ENCODE measurements at regions not wholly inside any gene's neighbourhood (a gene's known extent, or its start where the extent isn't known, plus 50 kb on each side); places are given as distances from the start of the nearest gene placed in this dataset.

DNA sequence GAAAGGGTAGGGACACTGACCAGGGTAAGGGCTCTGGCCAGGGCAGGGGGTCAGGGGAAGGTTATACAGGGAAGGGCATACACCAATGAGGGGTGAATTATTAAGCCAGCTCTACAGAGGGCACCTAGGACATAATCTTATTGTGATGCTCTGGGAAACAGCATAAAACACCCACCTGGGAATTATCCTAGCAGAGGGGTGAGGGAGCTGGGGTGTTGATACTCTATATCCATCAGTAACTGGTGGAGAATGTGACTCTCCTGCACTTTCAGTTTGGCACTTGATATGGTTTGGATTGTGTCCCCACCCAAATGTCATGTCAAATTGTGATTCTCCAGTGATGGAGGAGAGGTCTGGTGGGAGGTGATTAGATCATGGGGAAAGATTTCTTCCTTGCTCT is 291.2 kb downstream of the ASMT start:
- intact Hi-C loops (cut with micrococcal nuclease; ENCODE audit: unreplicated experiment), result no loop called here
- Histone ChIP-seq H3K36me3 (ENCODE audit: control insufficient read depth in 2 of 2, insufficient read depth in 2 of 2, low read length in 1 of 2) (no peaks in the 10 kb centered on the region), H4K20me1 (ENCODE audit: control insufficient read depth, insufficient read depth) (no peaks in the 10 kb centered on the region), H2AFZ (ENCODE audit: control insufficient read depth, low read depth, low read length) (no peak overlapping the region), H3K9ac (ENCODE audit: control insufficient read depth, insufficient read depth, low read length) (no peak overlapping the region), H3K79me2 (ENCODE audit: control insufficient read depth, insufficient read depth, low read length) (no peaks in the 10 kb centered on the region), H3K4me2 (ENCODE audit: control insufficient read depth, insufficient read depth) (no peak overlapping the region), H3K4me1 (ENCODE audit: control insufficient read depth, insufficient read depth, low read length) (no peaks in the 10 kb centered on the region), H3K9me3 (replicated peaks; ENCODE audit: control insufficient read depth, insufficient read depth, low read length) (no peaks in the 10 kb centered on the region; the same call in 2 of the 3 replicates), H3K27me3 (replicated peaks in 1 of 2; ENCODE audit: control insufficient read depth in 2 of 2, insufficient read depth in 2 of 2, low read length in 1 of 2) (no peaks in the 10 kb centered on the region), H3K27ac (ENCODE audit: control insufficient read depth, insufficient read depth) (no peak overlapping the region), H3K4me3 (no peak overlapping the region)
- in situ Hi-C loops (cut with MboI), result no loop called here
- DNase-seq (ENCODE audit: low read depth, low spot score), result no peak
- CTCF ChIA-PET, result no interaction called here
- RAD21 ChIA-PET (ENCODE audit: unreplicated experiment), result no interaction called here
- ATAC-seq, result no peak
- SMC1A ChIA-PET (ENCODE audit: uncharacterized antibody, unreplicated experiment), result no interaction called here
- TF ChIP-seq SREBF2 (IDR thresholded peaks at IDR 0.05; ENCODE audit: low read length) (no peak), GATAD2B (conservative IDR thresholded peaks at IDR 0.05; ENCODE audit: low read depth) (no peak), PAX8 (IDR thresholded peaks at IDR 0.05) (no peak), MYB (IDR thresholded peaks at IDR 0.05; ENCODE audit: borderline replicate concordance, low read depth, low read length) (no peak), ZNF384 (IDR thresholded peaks at IDR 0.05; ENCODE audit: borderline replicate concordance, low read depth, low read length) (no peak), MEF2A (IDR thresholded peaks at IDR 0.05; ENCODE audit: insufficient read depth, low read depth, low read length) (no peak), RAD51 (IDR thresholded peaks at IDR 0.05) (no peak), STAT3 (IDR thresholded peaks at IDR 0.05; ENCODE audit: low read depth, low read length) (no peak), SUPT20H (IDR thresholded peaks at IDR 0.05; ENCODE audit: borderline replicate concordance, control insufficient read depth, low read depth, low read length) (no peak), RFX5 (IDR thresholded peaks at IDR 0.05; ENCODE audit: low read depth, low read length) (no peak), NFYA (IDR thresholded peaks at IDR 0.05; ENCODE audit: borderline replicate concordance, low read depth, low read length) (no peak), ATF7 (IDR thresholded peaks at IDR 0.05; ENCODE audit: low read depth) (no peak), SREBF1 (IDR thresholded peaks at IDR 0.05; ENCODE audit: low read length) (no peak), POLR2A (IDR thresholded peaks at IDR 0.05; ENCODE audit: low read depth, low read length) (no peak), TCF3 (IDR thresholded peaks at IDR 0.05; ENCODE audit: borderline replicate concordance, insufficient read depth, low read depth, low read length) (no peak)
- TF ChIP-seq, protein P1, sequence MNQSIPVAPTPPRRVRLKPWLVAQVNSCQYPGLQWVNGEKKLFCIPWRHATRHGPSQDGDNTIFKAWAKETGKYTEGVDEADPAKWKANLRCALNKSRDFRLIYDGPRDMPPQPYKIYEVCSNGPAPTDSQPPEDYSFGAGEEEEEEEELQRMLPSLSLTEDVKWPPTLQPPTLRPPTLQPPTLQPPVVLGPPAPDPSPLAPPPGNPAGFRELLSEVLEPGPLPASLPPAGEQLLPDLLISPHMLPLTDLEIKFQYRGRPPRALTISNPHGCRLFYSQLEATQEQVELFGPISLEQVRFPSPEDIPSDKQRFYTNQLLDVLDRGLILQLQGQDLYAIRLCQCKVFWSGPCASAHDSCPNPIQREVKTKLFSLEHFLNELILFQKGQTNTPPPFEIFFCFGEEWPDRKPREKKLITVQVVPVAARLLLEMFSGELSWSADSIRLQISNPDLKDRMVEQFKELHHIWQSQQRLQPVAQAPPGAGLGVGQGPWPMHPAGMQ (IDR thresholded peaks at IDR 0.05; ENCODE audit: borderline replicate concordance), result no peak
- TF ChIP-seq, protein P2, sequence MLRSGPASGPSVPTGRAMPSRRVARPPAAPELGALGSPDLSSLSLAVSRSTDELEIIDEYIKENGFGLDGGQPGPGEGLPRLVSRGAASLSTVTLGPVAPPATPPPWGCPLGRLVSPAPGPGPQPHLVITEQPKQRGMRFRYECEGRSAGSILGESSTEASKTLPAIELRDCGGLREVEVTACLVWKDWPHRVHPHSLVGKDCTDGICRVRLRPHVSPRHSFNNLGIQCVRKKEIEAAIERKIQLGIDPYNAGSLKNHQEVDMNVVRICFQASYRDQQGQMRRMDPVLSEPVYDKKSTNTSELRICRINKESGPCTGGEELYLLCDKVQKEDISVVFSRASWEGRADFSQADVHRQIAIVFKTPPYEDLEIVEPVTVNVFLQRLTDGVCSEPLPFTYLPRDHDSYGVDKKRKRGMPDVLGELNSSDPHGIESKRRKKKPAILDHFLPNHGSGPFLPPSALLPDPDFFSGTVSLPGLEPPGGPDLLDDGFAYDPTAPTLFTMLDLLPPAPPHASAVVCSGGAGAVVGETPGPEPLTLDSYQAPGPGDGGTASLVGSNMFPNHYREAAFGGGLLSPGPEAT (IDR thresholded peaks at IDR 0.05; ENCODE audit: low read depth), result no peak
- TF ChIP-seq, protein P3, sequence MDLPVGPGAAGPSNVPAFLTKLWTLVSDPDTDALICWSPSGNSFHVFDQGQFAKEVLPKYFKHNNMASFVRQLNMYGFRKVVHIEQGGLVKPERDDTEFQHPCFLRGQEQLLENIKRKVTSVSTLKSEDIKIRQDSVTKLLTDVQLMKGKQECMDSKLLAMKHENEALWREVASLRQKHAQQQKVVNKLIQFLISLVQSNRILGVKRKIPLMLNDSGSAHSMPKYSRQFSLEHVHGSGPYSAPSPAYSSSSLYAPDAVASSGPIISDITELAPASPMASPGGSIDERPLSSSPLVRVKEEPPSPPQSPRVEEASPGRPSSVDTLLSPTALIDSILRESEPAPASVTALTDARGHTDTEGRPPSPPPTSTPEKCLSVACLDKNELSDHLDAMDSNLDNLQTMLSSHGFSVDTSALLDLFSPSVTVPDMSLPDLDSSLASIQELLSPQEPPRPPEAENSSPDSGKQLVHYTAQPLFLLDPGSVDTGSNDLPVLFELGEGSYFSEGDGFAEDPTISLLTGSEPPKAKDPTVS (IDR thresholded peaks at IDR 0.05; ENCODE audit: low read depth, low read length), result no peak
- TF ChIP-seq, protein P4, sequence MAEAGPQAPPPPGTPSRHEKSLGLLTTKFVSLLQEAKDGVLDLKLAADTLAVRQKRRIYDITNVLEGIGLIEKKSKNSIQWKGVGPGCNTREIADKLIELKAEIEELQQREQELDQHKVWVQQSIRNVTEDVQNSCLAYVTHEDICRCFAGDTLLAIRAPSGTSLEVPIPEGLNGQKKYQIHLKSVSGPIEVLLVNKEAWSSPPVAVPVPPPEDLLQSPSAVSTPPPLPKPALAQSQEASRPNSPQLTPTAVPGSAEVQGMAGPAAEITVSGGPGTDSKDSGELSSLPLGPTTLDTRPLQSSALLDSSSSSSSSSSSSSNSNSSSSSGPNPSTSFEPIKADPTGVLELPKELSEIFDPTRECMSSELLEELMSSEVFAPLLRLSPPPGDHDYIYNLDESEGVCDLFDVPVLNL (IDR thresholded peaks at IDR 0.05; ENCODE audit: low read depth, low read length), result no peak
- TF ChIP-seq, protein P5, sequence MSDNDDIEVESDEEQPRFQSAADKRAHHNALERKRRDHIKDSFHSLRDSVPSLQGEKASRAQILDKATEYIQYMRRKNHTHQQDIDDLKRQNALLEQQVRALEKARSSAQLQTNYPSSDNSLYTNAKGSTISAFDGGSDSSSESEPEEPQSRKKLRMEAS (IDR thresholded peaks at IDR 0.05; ENCODE audit: low read depth, low read length), result no peak
- POLR2A ChIA-PET, result no interaction called here
- BruUV-seq (replicated peaks), result no TSS peak
- no peak for FAIRE-seq
